Activated CD4-positive, alpha-beta memory T cell treated with anti-CD3 and anti-CD28 coated beads, Interleukin-2, amount 10 ng/mL, durations not matched to agents 7 days and 5 days (primary cell): ENCODE measurements at regions not wholly inside any gene's neighbourhood (a gene's known extent, or its start where the extent isn't known, plus 50 kb on each side); places are given as distances from the start of the nearest gene placed in this dataset.
A peak's percentile ranks its signal among the peaks of the same experiment; 100 is the strongest.
"Not testable (repeated sequence)": the region's sequence is repeated elsewhere in the genome, so short reads cannot be mapped to it uniquely, and the experiment has no call there.

Source experiments
- CTCF ChIA-PET: fragments of 350-600 bp; sonication (Branson Sonifier 250); formaldehyde crosslinking; loops from one replicate; lab custom pipeline; 2021; ENCODE audit warnings: antibody characterized with exemption, inconsistent platforms; lab: Charles Lee
- POLR2A ChIA-PET: fragments of 350-600 bp; sonication (Branson Sonifier 250); formaldehyde crosslinking; loops from one replicate; lab custom pipeline; 2021; ENCODE audit warnings: antibody characterized with exemption; lab: Charles Lee
- DNase-seq: peaks from one replicate; pipeline ENCODE4 v3.0.0-alpha.2; 2020
- H3K27ac Mint-ChIP-seq: one replicate; pipeline ENCODE4 v1.8.0; 2021; ENCODE audit warnings: mild to moderate bottlenecking, mixed read lengths
- H3K27me3 Mint-ChIP-seq: one replicate; pipeline ENCODE4 v1.8.0; 2021; ENCODE audit warnings: mixed read lengths
- H3K36me3 Mint-ChIP-seq: one replicate; pipeline ENCODE4 v1.8.0; 2021; ENCODE audit warnings: low read depth, mixed read lengths
- H3K4me1 Mint-ChIP-seq: one replicate; pipeline ENCODE4 v1.8.0; 2021; ENCODE audit warnings: mixed read lengths
- H3K4me3 Mint-ChIP-seq: one replicate; pipeline ENCODE4 v1.8.0; 2021; ENCODE audit warnings: mild to moderate bottlenecking, mixed read lengths
- H3K9me3 Mint-ChIP-seq: one replicate; pipeline ENCODE4 v1.8.0; 2021; ENCODE audit warnings: mixed read lengths

DNA sequence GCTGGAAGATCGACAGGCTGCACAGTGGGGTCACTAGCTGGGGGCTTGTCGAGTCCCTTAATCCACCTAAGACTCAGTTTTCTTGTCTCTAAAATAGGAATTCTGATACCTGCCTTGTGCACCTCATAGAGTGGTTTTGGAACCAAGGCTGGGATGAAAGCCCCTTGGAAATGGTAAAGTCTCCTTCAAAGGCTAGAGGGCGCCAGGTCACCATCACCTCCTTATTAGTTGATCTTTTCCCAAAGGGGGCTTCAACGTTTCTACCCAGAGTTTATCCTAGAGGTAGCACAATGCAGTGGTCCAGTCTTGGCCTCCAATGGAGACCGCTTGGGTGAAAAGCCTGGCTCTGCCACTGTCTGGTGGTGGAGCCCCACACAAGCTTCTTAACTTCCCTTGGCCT, 158.2 kb downstream of the AIPL1 start:
- Mint-ChIP-seq H3K9me3 (no peaks in the 10 kb centered on the region), H3K4me3 (no peak overlapping the region), H3K4me1 (no peaks in the 10 kb centered on the region), H3K27me3 (peaks cover 8% of the 10 kb centered on the region), H3K36me3 (no peaks in the 10 kb centered on the region), H3K27ac (no peak overlapping the region)
- no peak for DNase-seq
- CTCF ChIA-PET, result no interaction called here
- POLR2A ChIA-PET, result no interaction called here

DNA sequence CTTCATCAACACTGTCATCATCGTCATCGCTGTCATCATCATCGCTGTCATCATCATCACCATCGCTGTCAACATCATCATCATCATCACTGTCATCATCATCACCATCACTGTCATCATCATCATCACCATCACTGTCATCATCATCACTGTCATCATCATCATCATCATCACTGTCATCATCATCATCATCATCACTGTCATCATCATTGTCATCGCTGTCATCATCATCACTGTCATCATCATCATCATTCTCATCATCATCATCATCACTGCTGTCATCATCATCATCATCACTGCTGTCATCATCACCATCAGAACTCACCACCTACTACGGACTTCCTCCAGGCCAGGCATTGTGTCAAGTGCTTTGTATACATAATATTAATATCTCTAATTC, 160.6 kb downstream of the AIPL1 start:
- ChIA-PET POLR2A (no interaction called here), CTCF (no interaction called here)
- no peaks in the 10 kb centered on the region for H3K36me3 Mint-ChIP-seq
- peaks cover 10% of the 10 kb centered on the region for H3K27me3 Mint-ChIP-seq
- H3K4me3 Mint-ChIP-seq, result no peak overlapping the region
- no peaks in the 10 kb centered on the region for H3K9me3 Mint-ChIP-seq
- H3K27ac Mint-ChIP-seq, result no peak overlapping the region
- H3K4me1 Mint-ChIP-seq, result no peaks in the 10 kb centered on the region
- DNase-seq, result no peak

DNA sequence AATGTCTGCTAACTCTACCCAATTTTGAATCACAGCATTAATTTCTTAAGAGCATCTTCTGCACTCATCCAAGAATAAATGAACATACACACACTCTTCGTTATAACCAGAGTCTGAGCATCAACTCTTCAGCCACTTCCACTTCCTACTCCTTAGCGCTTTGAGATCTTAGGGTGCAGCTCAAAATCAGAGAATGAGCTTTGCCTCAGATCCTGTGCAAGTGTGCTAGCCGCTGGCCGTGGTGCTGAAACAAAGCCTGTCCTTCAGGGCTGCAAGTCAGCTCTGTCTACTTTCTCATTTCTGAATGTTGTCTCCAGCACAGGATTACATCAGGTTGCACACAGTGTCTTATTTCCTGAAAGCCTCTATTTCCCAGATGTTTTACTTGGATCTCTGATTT, 165.4 kb downstream of the AIPL1 start:
- Mint-ChIP-seq H3K27ac (no peak overlapping the region), H3K36me3 (no peaks in the 10 kb centered on the region), H3K4me3 (no peak overlapping the region), H3K9me3 (no peaks in the 10 kb centered on the region), H3K27me3 (peaks cover 3% of the 10 kb centered on the region), H3K4me1 (no peaks in the 10 kb centered on the region)
- DNase-seq, result peak; percentile 38
- POLR2A ChIA-PET, result no interaction called here
- CTCF ChIA-PET, result no interaction called here

DNA sequence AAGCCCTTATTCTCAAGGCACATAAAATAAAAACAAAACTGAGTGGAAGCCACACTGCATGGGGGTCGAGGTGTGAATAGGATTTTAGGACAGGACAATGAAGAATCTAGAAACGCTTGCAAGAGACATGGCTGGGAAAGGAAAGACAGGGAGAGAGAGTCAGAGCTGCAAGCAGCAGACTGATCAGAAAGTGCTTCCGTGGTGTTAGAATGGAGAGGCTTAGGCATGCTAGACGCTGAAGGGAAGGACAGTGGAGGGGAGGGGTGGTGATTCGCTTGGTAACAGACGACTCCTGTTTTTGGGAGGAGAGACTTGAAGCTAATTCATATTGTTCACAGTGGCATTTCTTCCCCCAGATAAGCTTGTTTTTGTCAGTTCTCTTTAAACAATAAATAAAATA, 173.5 kb downstream of the AIPL1 start:
- ChIA-PET CTCF (no interaction called here), POLR2A (no interaction called here)
- peaks cover 11% of the 10 kb centered on the region for H3K27me3 Mint-ChIP-seq
- H3K4me3 Mint-ChIP-seq, result no peak overlapping the region
- no peaks in the 10 kb centered on the region for H3K4me1 Mint-ChIP-seq
- no peaks in the 10 kb centered on the region for H3K9me3 Mint-ChIP-seq
- no peak for DNase-seq
- no peak overlapping the region for H3K27ac Mint-ChIP-seq
- H3K36me3 Mint-ChIP-seq, result no peaks in the 10 kb centered on the region

DNA sequence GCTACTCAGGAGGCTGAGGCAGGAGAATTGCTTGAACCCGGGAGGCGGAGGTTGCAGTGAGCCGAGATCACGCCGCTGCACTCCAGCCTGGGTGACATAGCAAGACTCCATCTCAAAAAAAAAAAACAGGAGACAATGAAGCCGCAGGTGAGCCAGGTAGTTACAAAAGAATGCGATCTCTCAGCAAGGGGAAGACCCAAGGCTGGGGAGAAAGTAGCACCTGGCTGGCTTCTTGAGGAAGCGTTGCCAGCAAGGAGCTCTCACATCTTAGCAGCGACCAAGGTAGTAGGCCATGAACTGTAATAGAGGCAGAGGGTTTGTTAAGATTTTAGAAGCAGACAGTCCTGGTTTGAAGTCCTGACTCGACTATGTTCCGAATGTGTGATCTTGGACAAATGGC, 175.0 kb downstream of the AIPL1 start:
- Mint-ChIP-seq H3K36me3 (no peaks in the 10 kb centered on the region), H3K9me3 (no peaks in the 10 kb centered on the region), H3K27me3 (peaks cover 11% of the 10 kb centered on the region), H3K4me1 (no peaks in the 10 kb centered on the region), H3K4me3 (no peak overlapping the region), H3K27ac (no peak overlapping the region)
- POLR2A ChIA-PET, result no interaction called here
- no peak for DNase-seq
- CTCF ChIA-PET, result no interaction called here

DNA sequence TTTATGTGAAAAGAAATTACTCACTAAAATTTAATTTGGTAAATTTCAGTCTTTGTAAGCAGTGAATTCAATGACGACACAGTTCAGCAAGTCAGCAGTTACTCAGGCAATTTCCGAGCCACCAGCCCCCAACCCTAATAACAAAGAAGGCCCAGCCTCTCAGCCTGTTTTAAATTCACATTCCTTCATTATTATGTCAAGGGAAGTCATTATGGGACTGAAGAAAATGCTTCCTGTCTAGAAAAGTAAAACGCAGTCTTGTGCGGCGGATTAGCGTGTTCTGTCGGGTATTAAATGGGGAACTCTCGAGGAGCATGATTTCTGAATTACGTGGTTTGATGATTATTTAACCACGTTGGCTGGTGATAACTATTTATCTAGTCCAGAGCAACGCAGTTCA, 177.6 kb downstream of the AIPL1 start:
- no peak for DNase-seq
- POLR2A ChIA-PET, result no interaction called here
- peaks cover 11% of the 10 kb centered on the region for H3K27me3 Mint-ChIP-seq
- no peak overlapping the region for H3K4me3 Mint-ChIP-seq
- H3K4me1 Mint-ChIP-seq, result no peaks in the 10 kb centered on the region
- H3K9me3 Mint-ChIP-seq, result no peaks in the 10 kb centered on the region
- CTCF ChIA-PET, result no interaction called here
- no peak overlapping the region for H3K27ac Mint-ChIP-seq
- no peaks in the 10 kb centered on the region for H3K36me3 Mint-ChIP-seq

DNA sequence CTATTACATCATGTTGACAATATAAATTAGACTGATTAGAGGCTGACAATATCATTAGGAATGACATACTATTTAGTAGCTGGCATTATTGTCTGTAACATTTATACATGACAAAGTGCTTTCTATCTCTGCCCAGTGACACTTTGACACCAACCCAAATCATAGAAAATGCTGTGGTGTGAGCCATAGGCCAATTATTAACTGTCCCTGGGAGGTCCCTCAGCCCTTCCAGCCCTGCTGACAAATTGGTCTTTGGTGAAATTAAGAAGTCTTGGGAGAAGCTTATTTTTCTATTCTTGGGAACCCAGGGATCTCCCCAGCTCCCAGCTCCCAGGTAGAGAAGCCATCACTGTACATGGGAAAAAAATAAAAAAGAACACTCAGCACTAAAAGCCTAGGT, 179.6 kb downstream of the AIPL1 start:
- peaks cover 11% of the 10 kb centered on the region for H3K27me3 Mint-ChIP-seq
- POLR2A ChIA-PET, result no interaction called here

DNA sequence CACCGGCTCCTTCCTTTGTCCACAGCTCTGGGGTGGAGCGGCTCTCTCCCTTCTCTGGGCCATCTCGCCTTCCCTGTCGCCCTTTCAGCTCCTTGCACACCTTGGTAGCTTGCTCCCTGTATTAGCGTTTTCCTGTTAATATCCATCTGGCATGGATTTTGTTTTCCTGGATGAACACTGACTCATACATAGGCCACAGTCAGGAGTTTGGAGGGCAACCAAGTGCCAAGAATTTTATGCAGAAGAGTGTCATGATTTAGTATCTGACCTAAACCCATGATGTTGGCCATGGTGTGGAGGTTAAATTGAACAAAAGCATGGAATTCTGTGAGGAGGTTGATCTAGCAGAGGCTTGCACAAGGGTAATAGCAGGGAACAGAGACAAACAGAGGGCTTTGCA, 180.9 kb downstream of the AIPL1 start:
- POLR2A ChIA-PET, result no interaction called here
- Mint-ChIP-seq H3K4me3 (no peak overlapping the region), H3K27ac (no peak overlapping the region), H3K4me1 (no peaks in the 10 kb centered on the region), H3K36me3 (no peaks in the 10 kb centered on the region), H3K9me3 (no peaks in the 10 kb centered on the region), H3K27me3 (peaks cover 7% of the 10 kb centered on the region)
- DNase-seq, result no peak
- CTCF ChIA-PET, result no interaction called here

More for the DNA sequence above, 179.6 kb downstream of the AIPL1 start:
- Mint-ChIP-seq H3K36me3 (no peaks in the 10 kb centered on the region), H3K9me3 (no peaks in the 10 kb centered on the region), H3K4me1 (no peaks in the 10 kb centered on the region), H3K4me3 (no peak overlapping the region), H3K27ac (no peak overlapping the region)
- CTCF ChIA-PET, result no interaction called here
- DNase-seq, result no peak

DNA sequence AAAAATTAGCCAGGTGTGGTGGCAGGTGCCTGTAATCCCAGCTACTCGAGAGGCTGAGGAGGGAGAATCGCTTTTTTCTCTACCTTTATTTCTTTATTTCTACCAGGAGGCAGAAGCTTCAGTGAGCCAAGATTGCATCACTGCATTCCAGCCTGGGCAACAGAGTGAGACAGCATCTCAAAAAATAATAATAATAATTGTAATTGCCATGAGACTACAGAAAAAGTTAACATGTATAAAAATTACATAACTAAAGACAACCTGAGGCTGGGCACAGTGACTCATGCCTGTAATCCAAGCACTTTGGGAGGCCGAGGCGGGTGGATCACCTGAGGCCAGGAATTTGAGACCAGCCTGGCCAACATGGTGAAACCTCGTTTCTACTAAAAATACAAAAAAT, 181.5 kb downstream of the WSCD1 start:
- POLR2A ChIA-PET, H3K27me3 Mint-ChIP-seq, CTCF ChIA-PET, DNase-seq, H3K36me3 Mint-ChIP-seq, H3K27ac Mint-ChIP-seq, H3K4me3 Mint-ChIP-seq, H3K9me3 Mint-ChIP-seq, H3K4me1 Mint-ChIP-seq: not testable (repeated sequence)

DNA sequence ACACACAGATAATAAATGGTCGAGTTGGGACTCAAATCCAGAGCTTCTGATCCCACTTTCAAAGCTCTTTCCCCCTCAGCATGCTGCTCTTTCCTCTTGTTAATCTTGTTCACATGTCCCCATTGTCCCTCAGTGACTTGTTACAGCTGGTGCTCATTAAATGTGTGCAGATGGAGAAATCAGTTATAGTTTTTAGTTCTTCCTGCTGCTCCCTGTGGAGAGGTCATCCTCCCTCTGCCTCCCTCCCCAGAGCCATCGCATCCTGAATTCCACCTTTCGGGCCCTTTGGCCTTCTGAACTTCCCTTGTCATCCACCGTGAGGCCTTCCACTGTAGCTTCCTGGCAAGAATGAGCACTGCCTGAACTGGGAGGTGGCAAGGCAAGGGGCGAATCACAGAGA, 179.6 kb downstream of the WSCD1 start:
- no peaks in the 10 kb centered on the region for H3K27me3 Mint-ChIP-seq
- CTCF ChIA-PET, result no interaction called here
- POLR2A ChIA-PET, result no interaction called here
- no peaks in the 10 kb centered on the region for H3K36me3 Mint-ChIP-seq
- H3K4me1 Mint-ChIP-seq, result no peaks in the 10 kb centered on the region
- H3K4me3 Mint-ChIP-seq, result no peak overlapping the region
- DNase-seq, result no peak
- no peak overlapping the region for H3K27ac Mint-ChIP-seq
- no peaks in the 10 kb centered on the region for H3K9me3 Mint-ChIP-seq

DNA sequence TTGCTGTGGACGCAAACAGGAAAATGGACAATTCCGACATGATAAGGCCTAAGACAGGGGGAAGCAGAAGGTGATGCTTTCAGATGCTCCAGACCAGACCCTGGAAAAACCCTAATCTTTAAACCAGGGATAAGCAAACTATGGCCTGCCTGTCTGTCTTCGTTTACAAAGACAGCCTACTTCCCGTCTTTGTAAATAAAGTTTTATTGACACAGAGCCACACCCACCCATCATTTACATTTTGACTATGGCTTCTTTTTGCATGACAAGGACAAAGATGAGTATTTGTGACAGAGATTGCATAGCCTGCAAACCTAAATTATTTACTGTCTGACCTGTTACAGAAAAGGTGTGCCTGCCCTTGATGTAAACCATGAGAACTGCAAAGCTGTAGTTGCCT, 177.9 kb downstream of the WSCD1 start:
- Mint-ChIP-seq H3K9me3 (no peaks in the 10 kb centered on the region), H3K27me3 (no peaks in the 10 kb centered on the region), H3K27ac (no peak overlapping the region), H3K4me3 (no peak overlapping the region), H3K4me1 (no peaks in the 10 kb centered on the region), H3K36me3 (no peaks in the 10 kb centered on the region)
- no peak for DNase-seq
- ChIA-PET CTCF (no interaction called here), POLR2A (no interaction called here)

DNA sequence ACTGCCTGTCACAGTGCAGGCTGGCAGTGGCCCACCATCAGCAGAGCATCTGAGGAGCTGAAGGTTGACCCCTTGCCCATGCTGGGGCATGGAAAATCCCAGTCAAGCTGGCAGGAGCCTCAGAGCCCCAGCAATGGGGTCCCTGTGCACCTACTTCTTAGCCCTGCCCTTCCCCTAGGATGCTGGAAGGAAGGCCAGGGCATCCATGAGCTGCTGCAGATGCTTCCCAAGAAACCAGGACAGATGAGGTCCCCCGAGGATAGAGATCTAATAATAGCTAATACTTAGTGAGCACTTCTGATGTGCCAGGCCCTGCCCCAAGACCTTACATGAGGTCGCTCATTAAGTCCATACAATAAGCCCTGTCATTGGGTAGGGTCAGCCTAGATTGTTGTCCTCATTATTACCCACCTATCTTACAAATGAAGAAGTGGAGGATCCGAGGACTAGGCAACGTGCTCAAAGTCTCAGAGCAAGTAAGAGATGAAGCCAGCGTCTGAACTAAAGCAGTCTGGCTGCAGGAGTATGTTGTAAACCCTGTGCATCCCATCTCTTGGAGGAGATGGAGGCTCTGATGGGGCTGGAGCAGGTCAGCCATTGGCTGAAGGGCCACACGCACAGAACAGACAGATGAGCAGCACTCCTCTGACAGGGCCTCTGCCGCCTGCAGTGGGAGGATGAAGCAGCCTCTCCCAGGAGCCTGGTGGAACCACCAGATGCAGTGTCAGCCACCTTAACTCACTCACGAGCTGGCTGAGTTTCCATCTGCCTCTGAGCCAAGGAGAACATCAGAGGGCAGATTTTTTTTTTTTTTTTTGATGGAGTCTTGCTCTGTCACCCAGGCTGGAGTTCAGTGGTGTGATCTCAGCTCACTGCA, 175.4 kb downstream of the WSCD1 start:
- Mint-ChIP-seq H3K27ac (no peak overlapping the region), H3K4me3 (no peak overlapping the region), H3K36me3 (no peaks in the 10 kb centered on the region), H3K9me3 (no peaks in the 10 kb centered on the region), H3K27me3 (no peaks in the 10 kb centered on the region), H3K4me1 (no peaks in the 10 kb centered on the region)
- POLR2A ChIA-PET, result no interaction called here
- DNase-seq, result no peak
- CTCF ChIA-PET, result no interaction called here

DNA sequence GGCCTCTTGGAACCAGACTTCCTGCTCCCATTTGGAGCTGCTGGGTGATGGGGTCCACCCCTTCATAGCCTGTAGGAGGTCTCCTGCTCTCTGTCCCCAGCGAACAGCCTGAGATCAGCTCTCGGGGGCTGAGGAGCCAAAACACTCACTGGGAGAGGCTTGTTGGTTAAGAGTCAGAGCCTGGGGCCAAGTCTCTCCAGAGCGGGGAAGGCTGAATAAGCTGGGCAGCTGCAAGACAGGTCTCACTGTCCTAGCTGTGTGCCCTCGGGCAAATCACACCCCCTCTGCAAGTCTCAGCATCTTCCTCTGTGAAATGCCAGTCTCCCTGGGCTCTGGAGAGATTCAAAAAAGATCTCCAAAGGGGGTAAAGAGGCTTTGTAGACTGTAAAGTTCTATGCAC, 174.6 kb downstream of the WSCD1 start:
- H3K27ac Mint-ChIP-seq, result no peak overlapping the region
- H3K4me1 Mint-ChIP-seq, result no peaks in the 10 kb centered on the region
- no peaks in the 10 kb centered on the region for H3K9me3 Mint-ChIP-seq
- no peak overlapping the region for H3K4me3 Mint-ChIP-seq
- H3K36me3 Mint-ChIP-seq, result no peaks in the 10 kb centered on the region
- no peak for DNase-seq
- ChIA-PET CTCF (no interaction called here), POLR2A (no interaction called here)
- no peaks in the 10 kb centered on the region for H3K27me3 Mint-ChIP-seq

DNA sequence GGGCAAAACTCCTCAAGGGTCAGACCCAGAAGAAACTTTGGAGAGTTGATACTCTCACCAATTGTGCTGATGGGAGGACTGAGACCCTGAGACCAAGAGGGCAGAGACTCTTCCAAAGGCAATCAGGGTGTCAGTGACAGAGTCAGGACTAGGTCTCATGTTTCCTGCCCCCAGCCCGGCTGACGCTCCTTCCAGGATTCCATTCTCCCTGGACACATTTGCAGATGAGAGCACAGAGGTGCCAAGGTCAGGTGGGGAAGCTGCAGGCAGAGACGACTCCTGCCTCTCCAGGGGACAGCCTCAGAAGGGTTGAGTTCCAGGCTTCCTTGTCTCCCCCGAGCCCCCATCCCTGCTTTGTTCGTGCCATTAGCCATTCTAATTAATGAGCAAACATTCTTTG, 174.1 kb downstream of the WSCD1 start:
- H3K4me1 Mint-ChIP-seq, result no peaks in the 10 kb centered on the region
- no peak overlapping the region for H3K27ac Mint-ChIP-seq
- ChIA-PET POLR2A (no interaction called here), CTCF (no interaction called here)
- no peak overlapping the region for H3K4me3 Mint-ChIP-seq
- no peaks in the 10 kb centered on the region for H3K36me3 Mint-ChIP-seq
- no peaks in the 10 kb centered on the region for H3K27me3 Mint-ChIP-seq
- no peak for DNase-seq
- no peaks in the 10 kb centered on the region for H3K9me3 Mint-ChIP-seq
